ENCODE measurements at regions not wholly inside any gene's neighbourhood (a gene's known extent, or its start where the extent isn't known, plus 50 kb on each side); places are given as distances from the start of the nearest gene placed in this dataset.

DNA sequence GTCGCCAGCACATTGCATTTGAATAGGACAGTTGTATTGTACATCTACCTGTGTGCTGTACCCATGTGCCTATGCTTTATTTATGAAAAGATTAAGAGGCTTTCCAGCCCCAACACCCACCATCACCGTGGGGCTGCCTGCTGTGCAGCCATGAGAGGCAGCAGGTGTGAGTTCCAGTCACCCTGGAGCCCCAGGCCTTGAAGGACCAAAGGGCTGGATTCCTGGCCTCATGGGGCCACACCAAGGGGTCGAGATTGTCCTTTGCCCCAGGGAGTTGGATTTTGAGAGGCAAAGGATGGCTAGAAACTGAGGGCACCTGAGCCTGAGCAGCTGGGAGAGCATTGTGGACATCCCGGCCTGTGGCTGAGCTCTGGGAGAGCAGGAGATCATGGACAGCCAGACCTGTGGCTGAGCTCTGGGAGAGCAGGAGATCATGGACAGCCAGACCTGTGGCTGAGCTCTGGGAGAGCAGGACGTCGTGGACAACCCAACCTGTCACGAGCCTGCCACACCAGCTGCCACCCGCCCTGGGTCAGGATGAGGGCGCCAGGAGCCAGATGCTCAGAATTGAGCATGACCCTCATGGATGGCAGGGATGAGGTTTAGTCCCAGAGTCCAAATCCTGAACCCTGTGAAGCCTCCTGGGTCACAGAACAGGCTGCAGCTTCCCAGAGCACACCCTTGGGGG lies 182.5 kb upstream of the RAB6C start:
- no peak for DNase-seq (ENCODE audit: low read depth)

DNA sequence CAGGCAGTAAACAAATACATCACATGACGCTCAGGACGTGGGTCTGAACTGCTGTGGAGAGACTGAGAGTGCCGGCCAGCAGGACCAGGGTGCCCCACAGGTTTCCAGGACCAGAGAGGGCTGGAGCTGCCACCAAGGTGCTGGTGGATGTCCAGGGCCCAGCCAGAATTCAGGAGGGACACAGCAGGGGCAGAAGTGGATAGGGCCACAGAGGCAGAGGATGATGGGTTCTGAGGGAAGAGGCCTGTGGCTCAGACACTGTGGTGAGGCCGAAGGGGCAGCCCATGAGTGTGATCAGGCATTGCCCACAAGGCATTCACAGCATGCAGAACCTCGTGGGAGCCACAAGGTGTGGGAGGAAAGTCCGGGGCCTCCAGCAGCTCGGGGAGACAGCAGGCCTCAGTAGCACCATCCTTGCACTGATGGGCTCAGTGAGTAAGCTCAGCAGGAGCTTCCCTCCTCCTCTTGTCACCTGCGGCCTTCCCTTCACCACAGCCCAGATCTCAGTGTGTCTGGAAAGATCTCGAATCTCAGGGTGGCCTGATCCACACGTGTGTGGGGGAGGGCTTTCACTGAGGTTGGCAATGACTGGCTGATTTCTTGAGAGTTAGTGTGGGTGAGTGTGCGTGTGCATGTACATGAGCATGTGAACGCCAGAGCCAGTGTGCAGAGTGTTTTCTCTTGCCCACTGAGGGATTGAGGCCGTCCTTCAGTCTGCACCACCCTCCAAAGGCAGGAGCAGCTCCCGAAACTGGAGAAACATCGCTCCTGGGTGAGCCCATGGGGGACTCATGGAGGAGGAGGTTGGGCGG lies 181.8 kb upstream of the RAB6C start:
- no peak overlapping the region for H3K4me3 ChIP-seq (ENCODE audit: low read length)
- TF ChIP-seq, protein P1, sequence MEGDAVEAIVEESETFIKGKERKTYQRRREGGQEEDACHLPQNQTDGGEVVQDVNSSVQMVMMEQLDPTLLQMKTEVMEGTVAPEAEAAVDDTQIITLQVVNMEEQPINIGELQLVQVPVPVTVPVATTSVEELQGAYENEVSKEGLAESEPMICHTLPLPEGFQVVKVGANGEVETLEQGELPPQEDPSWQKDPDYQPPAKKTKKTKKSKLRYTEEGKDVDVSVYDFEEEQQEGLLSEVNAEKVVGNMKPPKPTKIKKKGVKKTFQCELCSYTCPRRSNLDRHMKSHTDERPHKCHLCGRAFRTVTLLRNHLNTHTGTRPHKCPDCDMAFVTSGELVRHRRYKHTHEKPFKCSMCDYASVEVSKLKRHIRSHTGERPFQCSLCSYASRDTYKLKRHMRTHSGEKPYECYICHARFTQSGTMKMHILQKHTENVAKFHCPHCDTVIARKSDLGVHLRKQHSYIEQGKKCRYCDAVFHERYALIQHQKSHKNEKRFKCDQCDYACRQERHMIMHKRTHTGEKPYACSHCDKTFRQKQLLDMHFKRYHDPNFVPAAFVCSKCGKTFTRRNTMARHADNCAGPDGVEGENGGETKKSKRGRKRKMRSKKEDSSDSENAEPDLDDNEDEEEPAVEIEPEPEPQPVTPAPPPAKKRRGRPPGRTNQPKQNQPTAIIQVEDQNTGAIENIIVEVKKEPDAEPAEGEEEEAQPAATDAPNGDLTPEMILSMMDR (conservative IDR thresholded peaks at IDR 0.05; ENCODE audit: low read depth, low read length), result no peak
- DNase-seq (ENCODE audit: low read depth), result no peak

More for the DNA sequence above, 182.5 kb upstream of the RAB6C start:
- no peak overlapping the region for H3K4me3 ChIP-seq (ENCODE audit: low read length)
- TF ChIP-seq, protein P1 (conservative IDR thresholded peaks at IDR 0.05; ENCODE audit: low read depth, low read length), result no peak

DNA sequence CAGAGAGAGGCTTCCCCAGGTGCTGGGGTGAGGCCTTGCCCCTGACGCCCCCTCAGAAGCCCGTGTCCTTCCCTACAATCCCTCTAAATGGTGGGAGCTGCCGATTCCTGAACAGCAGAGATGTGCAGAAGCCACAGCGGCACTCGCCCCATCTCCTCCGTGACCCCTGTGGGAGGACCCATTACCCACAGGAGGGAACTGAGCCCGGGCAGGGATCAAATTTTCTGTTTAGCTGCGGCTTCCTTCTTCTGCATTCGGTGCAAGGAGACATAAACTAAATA lies 181.2 kb upstream of the RAB6C start:
- TF ChIP-seq, protein P1 (conservative IDR thresholded peaks at IDR 0.05; ENCODE audit: low read depth, low read length), result no peak
- no peak for DNase-seq (ENCODE audit: low read depth)
- no peak overlapping the region for H3K4me3 ChIP-seq (ENCODE audit: low read length)

DNA sequence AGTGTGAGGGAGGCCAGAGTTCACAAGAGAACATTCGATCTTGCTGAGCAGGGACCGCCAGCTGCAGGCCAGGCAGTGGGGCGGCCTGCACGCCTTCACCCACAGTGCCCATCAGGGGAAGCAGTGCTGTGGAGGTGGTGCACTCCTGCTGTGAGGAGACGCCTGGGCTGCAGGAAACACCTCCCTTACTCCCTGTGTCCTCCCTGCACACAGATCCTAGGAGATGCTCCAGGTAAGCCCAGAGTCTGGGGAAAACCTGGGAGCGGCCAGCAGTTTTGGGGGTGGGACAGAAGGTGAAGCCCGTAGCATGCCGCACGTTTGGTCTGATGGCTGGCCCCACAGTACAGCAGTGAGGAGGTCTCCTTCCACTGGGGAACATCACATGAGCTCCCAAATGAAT lies 180.8 kb upstream of the RAB6C start:
- no peak overlapping the region for H3K4me3 ChIP-seq (ENCODE audit: low read length)
- TF ChIP-seq, protein P1 (conservative IDR thresholded peaks at IDR 0.05; ENCODE audit: low read depth, low read length), result no peak
- DNase-seq (ENCODE audit: low read depth), result no peak

DNA sequence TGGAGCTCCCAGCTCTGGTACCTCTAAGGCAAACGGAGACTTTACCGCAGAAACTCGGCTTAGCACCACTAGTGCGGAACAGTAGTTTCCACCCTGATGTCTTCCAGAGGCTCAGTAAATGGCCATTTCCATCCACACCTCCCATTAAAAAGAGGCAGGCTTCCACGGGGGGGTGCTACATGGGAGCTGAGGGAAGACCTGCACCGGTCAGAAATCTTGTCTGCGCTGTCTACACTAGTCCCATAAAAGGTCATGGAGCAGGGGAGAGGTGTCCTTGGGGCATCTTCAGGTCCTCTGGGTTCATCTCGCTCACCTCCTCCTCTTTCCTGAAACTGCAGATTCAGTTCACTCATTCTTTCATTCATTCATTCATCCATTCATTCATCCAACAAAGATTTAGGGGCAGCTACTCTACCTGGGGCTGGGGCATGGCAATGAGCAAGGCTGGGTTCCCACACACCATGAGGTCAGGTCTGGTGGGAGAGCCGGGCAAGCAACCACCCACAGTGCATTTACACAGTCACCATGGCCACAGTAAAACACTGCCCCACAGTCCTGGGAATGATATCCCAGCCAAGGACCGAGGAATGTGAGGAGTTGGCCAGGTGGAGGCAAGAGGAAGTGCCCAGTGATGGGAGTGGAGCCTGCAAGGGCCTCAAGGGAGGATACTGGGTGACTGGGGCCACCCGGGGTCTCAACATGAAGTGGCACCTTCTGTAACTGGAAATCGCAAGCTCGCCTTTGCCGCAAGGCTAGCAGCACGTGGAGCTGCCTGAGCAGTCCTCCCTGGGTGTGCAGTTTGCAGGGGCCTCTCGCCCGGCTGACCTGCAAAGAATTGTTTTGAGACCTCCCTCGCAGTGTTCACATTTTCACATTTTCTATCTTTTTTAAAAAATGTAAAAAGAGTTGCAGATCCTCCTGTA lies 180.2 kb upstream of the RAB6C start:
- DNase-seq (ENCODE audit: low read depth), result no peak
- TF ChIP-seq, protein P1 (conservative IDR thresholded peaks at IDR 0.05; ENCODE audit: low read depth, low read length), result no peak
- no peak overlapping the region for H3K4me3 ChIP-seq (ENCODE audit: low read length)

DNA sequence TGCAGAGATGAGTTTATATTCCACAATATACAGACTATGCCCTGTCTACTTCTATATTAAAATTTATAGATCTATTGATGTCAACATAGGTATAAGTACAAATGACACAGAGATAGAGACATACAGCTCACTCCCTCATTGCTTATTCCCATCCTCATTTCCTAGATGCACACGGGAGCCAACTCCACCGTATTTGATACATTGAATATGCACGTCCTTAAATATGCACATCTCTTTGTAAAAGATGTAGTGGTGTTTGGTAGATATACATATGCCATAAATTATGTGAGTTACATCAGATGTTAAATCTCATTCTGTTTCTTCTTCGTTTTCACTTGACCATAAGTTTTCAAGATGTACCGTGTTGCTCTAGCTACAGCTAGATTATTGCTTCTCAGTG lies 179.2 kb upstream of the RAB6C start:
- DNase-seq (ENCODE audit: low read depth), result no peak
- no peak overlapping the region for H3K4me3 ChIP-seq (ENCODE audit: low read length)
- TF ChIP-seq, protein P1 (conservative IDR thresholded peaks at IDR 0.05; ENCODE audit: low read depth, low read length), result no peak

All from retinal pigment epithelial cell (primary cell).